Naive thymus-derived CD4-positive, alpha-beta T cell (primary cell): ENCODE measurements at regions not wholly inside any gene's neighbourhood (a gene's known extent, or its start where the extent isn't known, plus 50 kb on each side); places are given as distances from the start of the nearest gene placed in this dataset.
"Not testable (repeated sequence)": the region's sequence is repeated elsewhere in the genome, so short reads cannot be mapped to it uniquely, and the experiment has no call there.

ENCODE experiments used
- ATAC-seq: fragments of 150-1000 bp; cut with Tn5 transposase; 2 replicates; pipeline ENCODE4 v1.10.0; 2021; ENCODE audit warnings: mild to moderate bottlenecking, moderate library complexity
- CTCF ChIA-PET: fragments of 350-600 bp; sonication (Branson Sonifier 250); formaldehyde crosslinking; loops from one replicate; lab custom pipeline; 2021; ENCODE audit warnings: antibody characterized with exemption; lab: Charles Lee
- POLR2A ChIA-PET: fragments of 350-600 bp; sonication (Branson Sonifier 250); formaldehyde crosslinking; loops from one replicate; lab custom pipeline; 2021; ENCODE audit warnings: antibody characterized with exemption, inconsistent platforms; lab: Charles Lee
- DNase-seq, 9 donors: peaks; one replicate each; pipeline versions ENCODE4 v3.0.0 to v3.0.0-alpha.2; 2020 to 2022; ENCODE audit warnings: mixed read lengths in 1 of 9
- H3K27ac ChIP-seq: one replicate; pipeline ENCODE4 v1.7.0; 2013; ENCODE audit warnings: mild to moderate bottlenecking, low read depth, low read length, moderate library complexity
- H3K27me3 ChIP-seq, 2 donors: one replicate each; pipeline ENCODE4 v1.7.0; 2013; ENCODE audit warnings: low read length in 2 of 2, mild to moderate bottlenecking in 2 of 2, moderate library complexity in 2 of 2; ENCODE audit not compliant: control insufficient read depth in 2 of 2, insufficient read depth in 2 of 2
- H3K36me3 ChIP-seq, 3 experiments: 1 replicate in 2 of 3; 2 replicates in 1 of 3; pipeline ENCODE4 v1.7.0; 2013; ENCODE audit warnings: low read length in 3 of 3, mild to moderate bottlenecking in 3 of 3, moderate library complexity in 1 of 3; ENCODE audit not compliant: insufficient read depth in 3 of 3, control insufficient read depth in 2 of 3
- H3K4me1 ChIP-seq, 2 donors: one replicate each; pipeline ENCODE4 v1.7.0; 2013; ENCODE audit warnings: low read length in 2 of 2, mild to moderate bottlenecking in 2 of 2, moderate library complexity in 1 of 2; ENCODE audit not compliant: control insufficient read depth in 2 of 2, insufficient read depth in 2 of 2
- H3K4me3 ChIP-seq: 2 replicates; pipeline ENCODE4 v1.7.0; 2013; ENCODE audit warnings: mild to moderate bottlenecking, low read length
- H3K9me3 ChIP-seq, 3 experiments: 1 replicate in 2 of 3; 2 replicates in 1 of 3; pipeline ENCODE4 v1.7.0; 2013; ENCODE audit warnings: low read length in 3 of 3; ENCODE audit not compliant: control insufficient read depth in 2 of 3
- H3K27ac Mint-ChIP-seq, 9 donors: one replicate each; pipeline ENCODE4 v1.8.0; 2020 to 2022; ENCODE audit warnings: mixed read lengths in 9 of 9, mild to moderate bottlenecking in 8 of 9, moderate library complexity in 5 of 9, inconsistent platforms in 2 of 9
- H3K27me3 Mint-ChIP-seq, 5 donors: one replicate each; pipeline ENCODE4 v1.8.0; 2021 to 2022; ENCODE audit warnings: mixed read lengths in 5 of 5, mild to moderate bottlenecking in 1 of 5
- H3K36me3 Mint-ChIP-seq, 5 donors: one replicate each; pipeline ENCODE4 v1.8.0; 2020 to 2022; ENCODE audit warnings: mixed read lengths in 5 of 5, mild to moderate bottlenecking in 3 of 5, inconsistent platforms in 1 of 5
- H3K4me1 Mint-ChIP-seq, 7 donors: one replicate each; pipeline ENCODE4 v1.8.0; 2020 to 2022; ENCODE audit warnings: mixed read lengths in 7 of 7, mild to moderate bottlenecking in 3 of 7, inconsistent platforms in 1 of 7
- H3K4me3 Mint-ChIP-seq, 10 donors: one replicate each; pipeline ENCODE4 v1.8.0; 2020 to 2022; ENCODE audit warnings: mild to moderate bottlenecking in 10 of 10, mixed read lengths in 10 of 10, moderate library complexity in 6 of 10, inconsistent platforms in 2 of 10
- H3K9me3 Mint-ChIP-seq, 11 donors: one replicate each; pipeline ENCODE4 v1.8.0; 2020 to 2022; ENCODE audit warnings: mixed read lengths in 11 of 11, mild to moderate bottlenecking in 4 of 11, inconsistent platforms in 1 of 11, moderate library complexity in 1 of 11
- intact Hi-C, 2 donors: fragments of 100-400 bp; cut with micrococcal nuclease; formaldehyde crosslinking; loops; one replicate each; pipeline ENCODE4 v1.15.1; 2023

DNA sequence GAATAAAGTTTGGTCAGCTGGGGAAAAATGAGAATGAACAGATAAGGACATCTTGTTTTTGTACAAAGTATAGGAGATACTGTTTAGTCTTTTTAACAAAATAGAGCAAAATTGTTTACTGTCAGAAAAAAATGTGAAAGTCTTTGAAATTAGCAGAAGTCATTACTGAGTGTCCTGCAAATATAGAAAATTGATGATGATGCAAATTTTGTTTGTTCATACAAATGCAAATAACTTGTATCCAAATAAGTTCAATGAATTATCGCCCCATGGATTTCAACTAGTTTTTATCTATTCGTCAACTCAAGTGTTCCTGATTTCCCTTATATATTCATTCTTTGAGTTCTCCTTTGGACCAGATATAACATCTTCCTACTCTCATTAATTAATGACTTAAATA, 378.0 kb upstream of the SGO1 start:
- Mint-ChIP-seq H3K4me3 (no peak overlapping the region), H3K27me3 (no peaks in the 10 kb centered on the region), H3K9me3 (peaks cover 3 to 12% (median 5%) of the 10 kb centered on the region in 11 donors), H3K36me3 (no peaks in the 10 kb centered on the region), H3K4me1 (peaks cover 0 to 2% (median 0%) of the 10 kb centered on the region in 7 donors), H3K27ac (no peak overlapping the region)
- H3K36me3 ChIP-seq, result no peaks in the 10 kb centered on the region
- no peaks in the 10 kb centered on the region for H3K4me1 ChIP-seq
- no peak overlapping the region for H3K4me3 ChIP-seq
- ChIA-PET CTCF (no interaction called here), POLR2A (no interaction called here)
- no peaks in the 10 kb centered on the region for H3K9me3 ChIP-seq
- no peak overlapping the region for H3K27ac ChIP-seq
- intact Hi-C loops, result no loop called here
- H3K27me3 ChIP-seq, result no peaks in the 10 kb centered on the region
- DNase-seq (no peak), ATAC-seq (no peak)

DNA sequence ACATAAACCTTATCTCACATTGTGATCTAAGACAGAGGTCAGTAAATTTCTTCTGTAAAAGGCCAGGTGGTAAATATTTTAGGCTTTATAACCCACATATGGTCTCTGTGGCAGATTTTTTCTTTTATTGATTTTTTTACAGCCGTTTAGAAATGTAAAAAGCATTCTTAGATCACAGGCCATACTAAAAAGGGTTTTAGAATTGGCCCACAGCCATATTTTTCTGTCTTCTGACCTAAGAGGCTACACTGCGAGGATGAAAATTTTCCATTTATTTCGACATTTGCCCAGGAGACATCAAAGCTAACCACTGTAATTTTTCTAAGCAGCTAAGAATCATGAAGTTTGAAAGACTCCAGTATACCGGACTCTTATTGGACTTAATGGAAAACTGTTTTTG, 377.2 kb upstream of the SGO1 start:
- DNase-seq (no peak), ATAC-seq (no peak)
- no peaks in the 10 kb centered on the region for H3K27me3 Mint-ChIP-seq
- H3K9me3 Mint-ChIP-seq, result peaks cover 3 to 12% (median 5%) of the 10 kb centered on the region in 11 donors
- CTCF ChIA-PET, result no interaction called here
- no peaks in the 10 kb centered on the region for H3K36me3 ChIP-seq
- peaks cover 0 to 2% (median 0%) of the 10 kb centered on the region in 7 donors for H3K4me1 Mint-ChIP-seq
- H3K27me3 ChIP-seq, result no peaks in the 10 kb centered on the region
- no peak overlapping the region for H3K4me3 ChIP-seq
- H3K36me3 Mint-ChIP-seq, result no peaks in the 10 kb centered on the region
- H3K4me1 ChIP-seq, result no peaks in the 10 kb centered on the region
- intact Hi-C loops, result no loop called here
- no peak overlapping the region for H3K4me3 Mint-ChIP-seq
- no peak overlapping the region for H3K27ac Mint-ChIP-seq
- H3K9me3 ChIP-seq, result no peaks in the 10 kb centered on the region
- no peak overlapping the region for H3K27ac ChIP-seq
- POLR2A ChIA-PET, result no interaction called here

GRCh38 chr3:20561166-20561565, 375.2 kb upstream of the SGO1 start:
- Histone ChIP-seq H3K27ac (no peak overlapping the region), H3K4me3 (no peak overlapping the region), H3K36me3 (no peaks in the 10 kb centered on the region), H3K27me3 (no peaks in the 10 kb centered on the region), H3K4me1 (no peaks in the 10 kb centered on the region), H3K9me3 (no peaks in the 10 kb centered on the region)
- peaks cover 2 to 12% (median 5%) of the 10 kb centered on the region in 11 donors for H3K9me3 Mint-ChIP-seq
- peaks cover 0 to 3% (median 0%) of the 10 kb centered on the region in 7 donors for H3K4me1 Mint-ChIP-seq
- POLR2A ChIA-PET, result no interaction called here
- DNase-seq, result no peak
- no peaks in the 10 kb centered on the region for H3K27me3 Mint-ChIP-seq
- no peaks in the 10 kb centered on the region for H3K36me3 Mint-ChIP-seq
- intact Hi-C loops, result no loop called here
- no peak overlapping the region for H3K4me3 Mint-ChIP-seq
- CTCF ChIA-PET, result no interaction called here
- H3K27ac Mint-ChIP-seq, result no peak overlapping the region
- ATAC-seq, result no peak

DNA sequence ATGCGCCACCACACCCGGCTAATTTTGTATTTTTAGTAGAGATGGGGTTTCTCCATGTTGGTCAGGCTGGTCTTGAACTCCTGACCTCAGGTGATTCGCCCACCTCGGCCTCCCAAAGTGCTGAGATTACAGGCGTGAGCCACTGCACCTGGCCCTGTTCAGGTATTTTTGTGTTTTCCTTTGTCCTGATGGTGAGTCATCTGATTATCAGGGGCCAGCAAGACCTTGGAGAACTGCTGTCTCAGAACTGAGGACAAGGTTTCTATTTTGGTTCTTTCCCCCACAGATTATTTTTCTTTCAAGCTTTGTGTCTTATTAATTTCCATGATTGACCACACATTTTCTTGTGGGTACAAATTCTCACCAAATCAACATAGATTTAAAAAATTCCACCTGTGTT, 374.4 kb upstream of the SGO1 start:
- H3K27ac Mint-ChIP-seq, ATAC-seq, DNase-seq, H3K4me3 ChIP-seq, H3K27ac ChIP-seq, H3K27me3 ChIP-seq, H3K27me3 Mint-ChIP-seq, H3K4me1 ChIP-seq, H3K4me3 Mint-ChIP-seq, POLR2A ChIA-PET, H3K36me3 Mint-ChIP-seq, intact Hi-C loops, H3K36me3 ChIP-seq, H3K4me1 Mint-ChIP-seq, H3K9me3 ChIP-seq, CTCF ChIA-PET: not testable (repeated sequence)
- peaks cover 2 to 12% (median 5%) of the 10 kb centered on the region in 11 donors for H3K9me3 Mint-ChIP-seq

DNA sequence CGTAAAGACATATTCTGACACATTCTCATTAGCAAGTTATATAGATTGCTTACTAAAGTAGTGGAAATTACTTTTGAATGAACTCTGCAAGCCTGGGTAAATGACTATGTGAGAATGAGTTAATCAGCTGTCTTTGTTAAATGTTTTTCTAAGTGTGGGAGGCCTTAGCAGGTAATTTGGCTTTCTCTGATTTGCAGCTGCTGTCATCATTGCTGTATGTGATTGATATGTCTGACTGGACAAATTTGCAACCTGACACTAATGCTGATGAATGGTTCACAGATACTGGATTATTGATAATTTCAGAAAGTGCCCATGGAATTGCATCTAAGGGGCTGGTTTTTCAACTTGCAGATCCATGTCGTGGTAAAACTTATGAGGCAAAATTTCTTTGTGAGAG, 372.2 kb upstream of the SGO1 start:
- no peaks in the 10 kb centered on the region for H3K9me3 ChIP-seq
- no peaks in the 10 kb centered on the region for H3K4me1 ChIP-seq
- H3K36me3 ChIP-seq, result no peaks in the 10 kb centered on the region
- H3K27ac ChIP-seq, result no peak overlapping the region
- H3K4me3 ChIP-seq, result no peak overlapping the region
- Mint-ChIP-seq H3K27me3 (no peaks in the 10 kb centered on the region), H3K27ac (no peak overlapping the region), H3K9me3 (peaks cover 2 to 8% (median 6%) of the 10 kb centered on the region in 11 donors), H3K36me3 (no peaks in the 10 kb centered on the region), H3K4me3 (no peak overlapping the region), H3K4me1 (peaks cover 0 to 3% (median 0%) of the 10 kb centered on the region in 7 donors)
- ChIA-PET CTCF (no interaction called here), POLR2A (no interaction called here)
- no peak for ATAC-seq
- DNase-seq, result no peak
- no peaks in the 10 kb centered on the region for H3K27me3 ChIP-seq
- intact Hi-C loops, result no loop called here

- no peak overlapping the region for H3K4me3 ChIP-seq
- no peaks in the 10 kb centered on the region for H3K9me3 ChIP-seq
- peaks cover 0 to 3% (median 0%) of the 10 kb centered on the region in 5 donors for H3K36me3 Mint-ChIP-seq
- peaks cover 3 to 10% (median 5%) of the 10 kb centered on the region in 11 donors for H3K9me3 Mint-ChIP-seq
- H3K4me3 Mint-ChIP-seq, result no peak overlapping the region
- ChIA-PET CTCF (no interaction called here), POLR2A (no interaction called here)
- no peak for ATAC-seq
- intact Hi-C loops, result no loop called here
- H3K27me3 ChIP-seq, result no peaks in the 10 kb centered on the region
- H3K27ac Mint-ChIP-seq, result no peak overlapping the region
- no peak overlapping the region for H3K27ac ChIP-seq
- no peaks in the 10 kb centered on the region for H3K4me1 ChIP-seq
- DNase-seq, result no peak
- H3K4me1 Mint-ChIP-seq, result peaks cover 0 to 3% (median 0%) of the 10 kb centered on the region in 7 donors
- no peaks in the 10 kb centered on the region for H3K27me3 Mint-ChIP-seq
- H3K36me3 ChIP-seq, result no peaks in the 10 kb centered on the region
These were observed 370.7 kb upstream of the SGO1 start for GRCh38 chr3:20556661-20557060.

DNA sequence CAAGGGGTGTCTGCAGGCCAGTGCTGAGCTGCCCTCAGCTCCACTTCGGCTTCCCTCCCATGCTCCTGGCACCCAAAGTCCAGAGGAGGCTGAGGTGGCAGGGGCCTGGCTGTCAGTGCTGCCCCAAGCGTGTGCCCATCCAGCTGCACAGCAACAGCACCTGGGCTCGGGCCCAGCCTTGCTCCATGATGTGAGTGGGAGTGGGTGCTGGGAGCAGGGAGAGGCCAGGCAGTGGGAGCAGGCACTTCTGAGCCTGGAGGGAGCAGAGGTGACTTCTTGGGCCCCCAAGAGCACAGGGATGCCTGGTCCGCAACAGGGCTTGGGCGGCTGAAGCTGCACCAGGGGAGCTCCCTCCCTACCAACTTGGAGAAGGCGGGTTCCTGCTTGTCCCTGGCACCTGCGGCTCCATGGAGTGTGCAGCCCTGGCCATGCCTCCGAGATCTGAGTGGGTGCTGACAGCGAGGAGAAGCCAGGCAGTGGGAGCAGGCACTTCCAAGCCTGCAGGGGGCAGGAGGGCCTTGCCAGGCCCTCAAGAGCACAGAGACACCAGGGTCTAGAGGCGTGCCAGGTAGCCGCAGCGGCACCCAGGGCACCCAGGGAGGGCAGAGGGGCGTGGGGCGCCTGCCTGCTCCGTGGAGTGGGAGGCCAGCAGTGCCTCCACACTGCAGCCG, 366.7 kb upstream of the SGO1 start:
- Mint-ChIP-seq H3K36me3 (peaks cover 0 to 3% (median 0%) of the 10 kb centered on the region in 5 donors), H3K9me3 (peaks cover 0 to 27% (median 5%) of the 10 kb centered on the region in 11 donors), H3K4me3 (no peak overlapping the region), H3K27ac (no peak overlapping the region), H3K4me1 (peaks cover 0 to 1% (median 0%) of the 10 kb centered on the region in 7 donors), H3K27me3 (no peaks in the 10 kb centered on the region)
- ChIA-PET POLR2A (no interaction called here), CTCF (no interaction called here)
- no peaks in the 10 kb centered on the region for H3K4me1 ChIP-seq
- ATAC-seq, result no peak
- DNase-seq, result no peak
- intact Hi-C loops, result no loop called here
- H3K4me3 ChIP-seq, result no peak overlapping the region
- H3K36me3 ChIP-seq, result no peaks in the 10 kb centered on the region
- no peak overlapping the region for H3K27ac ChIP-seq
- no peaks in the 10 kb centered on the region for H3K27me3 ChIP-seq
- no peaks in the 10 kb centered on the region for H3K9me3 ChIP-seq
